Parathyroid adenoma (tissue), 2 donors: ENCODE measurements at regions not wholly inside any gene's neighbourhood (a gene's known extent, or its start where the extent isn't known, plus 50 kb on each side); places are given as distances from the start of the nearest gene placed in this dataset.

Source experiments
- H2AFZ ChIP-seq: fragments of 300-600 bp; sonication (generic); one replicate; pipeline ENCODE4 v1.7.0; 2017; ENCODE audit warnings: antibody characterized with exemption, mild to moderate bottlenecking
- H3K27ac ChIP-seq: fragments of 300-600 bp; sonication (generic); one replicate; pipeline ENCODE4 v1.7.0; 2017
- H3K27me3 ChIP-seq: fragments of 300-600 bp; sonication (generic); one replicate; pipeline ENCODE4 v1.7.0; 2017; ENCODE audit warnings: low read length; ENCODE audit not compliant: control insufficient read depth, insufficient read depth
- H3K36me3 ChIP-seq: fragments of 300-600 bp; sonication (generic); one replicate; pipeline ENCODE4 v1.7.0; 2017; ENCODE audit warnings: low read length; ENCODE audit not compliant: control insufficient read depth, insufficient read depth
- H3K4me1 ChIP-seq: fragments of 300-600 bp; sonication (generic); one replicate; pipeline ENCODE4 v1.7.0; 2017; ENCODE audit warnings: control low read depth
- H3K4me2 ChIP-seq: fragments of 300-600 bp; sonication (generic); one replicate; pipeline ENCODE4 v1.7.0; 2017; ENCODE audit warnings: low read length
- H3K4me3 ChIP-seq: fragments of 300-600 bp; sonication (generic); one replicate; pipeline ENCODE4 v1.7.0; 2017; ENCODE audit warnings: low read depth, low read length
- H3K79me2 ChIP-seq: fragments of 300-600 bp; sonication (generic); one replicate; pipeline ENCODE4 v1.7.0; 2017; ENCODE audit warnings: control low read depth
- H3K9ac ChIP-seq: fragments of 300-600 bp; sonication (generic); one replicate; pipeline ENCODE4 v1.7.0; 2017; ENCODE audit warnings: mild to moderate bottlenecking
- H3K9me3 ChIP-seq: fragments of 300-600 bp; sonication (generic); one replicate; pipeline ENCODE4 v1.7.0; 2017; ENCODE audit warnings: low read length; ENCODE audit not compliant: control insufficient read depth
- TF ChIP-seq, protein P1 (sequence below): fragments of 300-600 bp; sonication (generic); IDR thresholded peaks from one replicate; pipeline ENCODE4 v1.7.0; 2017; ENCODE audit warnings: antibody characterized with exemption, mild to moderate bottlenecking
- donor health status: primary hyperparathyroidism.

DNA sequence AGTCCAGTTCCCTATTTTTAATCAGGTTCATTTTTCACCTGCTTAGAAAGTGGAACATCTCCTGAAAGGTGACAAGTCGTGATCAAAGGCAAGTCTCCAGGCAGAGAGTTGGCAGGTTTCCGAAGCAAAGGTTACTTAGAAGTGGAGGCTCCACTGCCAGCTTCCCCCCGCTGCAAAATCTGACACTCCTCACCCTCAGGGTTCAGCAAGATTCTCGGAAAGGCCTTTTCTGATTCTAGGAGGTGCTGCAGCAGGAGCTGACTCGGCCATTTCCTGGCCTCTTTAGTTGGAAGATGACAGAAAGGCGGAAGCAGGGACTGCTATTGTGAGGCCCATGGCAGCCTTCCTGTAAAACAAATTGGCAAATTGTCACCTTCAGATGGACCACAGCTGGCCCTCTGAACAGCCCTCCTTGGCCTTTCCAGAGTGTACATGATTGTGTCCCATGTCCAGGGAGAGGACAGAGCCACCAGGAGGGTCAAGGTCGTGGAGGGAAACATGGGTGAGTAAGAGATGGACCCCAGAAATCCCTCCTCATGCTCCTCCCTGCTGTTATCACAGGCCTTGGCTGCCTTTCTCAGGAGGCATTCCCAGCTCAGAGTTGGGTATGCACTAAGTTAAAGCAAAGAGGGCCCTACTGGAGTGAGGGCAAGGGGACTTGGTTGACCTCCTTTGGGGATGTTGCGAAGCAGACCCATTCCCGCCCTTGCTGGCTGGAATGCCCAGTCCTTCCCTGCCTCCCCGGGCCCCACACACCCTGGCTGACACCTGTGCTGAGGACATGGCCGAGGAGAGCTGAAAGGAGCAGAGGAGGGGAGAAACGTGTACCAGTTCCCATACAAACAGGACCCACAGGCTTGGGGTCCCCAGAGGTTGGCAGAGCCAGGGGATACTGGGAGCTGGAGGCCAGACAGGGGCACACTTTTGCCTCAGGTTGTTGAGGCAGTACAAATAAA, 115.5 kb upstream of the IRF2BP2 start:
- Histone ChIP-seq H3K4me1 (peaks cover 62% of the 10 kb centered on the region), H3K9ac (peak overlapping the region; percentile 67), H2AFZ (peak overlapping the region; percentile 68), H3K4me3 (peak overlapping the region; percentile 50), H3K79me2 (no peaks in the 10 kb centered on the region), H3K9me3 (no peaks in the 10 kb centered on the region), H3K4me2 (peak overlapping the region; percentile 64), H3K36me3 (no peaks in the 10 kb centered on the region), H3K27me3 (no peaks in the 10 kb centered on the region), H3K27ac (peak overlapping the region; percentile 100)
- TF ChIP-seq, protein P1, sequence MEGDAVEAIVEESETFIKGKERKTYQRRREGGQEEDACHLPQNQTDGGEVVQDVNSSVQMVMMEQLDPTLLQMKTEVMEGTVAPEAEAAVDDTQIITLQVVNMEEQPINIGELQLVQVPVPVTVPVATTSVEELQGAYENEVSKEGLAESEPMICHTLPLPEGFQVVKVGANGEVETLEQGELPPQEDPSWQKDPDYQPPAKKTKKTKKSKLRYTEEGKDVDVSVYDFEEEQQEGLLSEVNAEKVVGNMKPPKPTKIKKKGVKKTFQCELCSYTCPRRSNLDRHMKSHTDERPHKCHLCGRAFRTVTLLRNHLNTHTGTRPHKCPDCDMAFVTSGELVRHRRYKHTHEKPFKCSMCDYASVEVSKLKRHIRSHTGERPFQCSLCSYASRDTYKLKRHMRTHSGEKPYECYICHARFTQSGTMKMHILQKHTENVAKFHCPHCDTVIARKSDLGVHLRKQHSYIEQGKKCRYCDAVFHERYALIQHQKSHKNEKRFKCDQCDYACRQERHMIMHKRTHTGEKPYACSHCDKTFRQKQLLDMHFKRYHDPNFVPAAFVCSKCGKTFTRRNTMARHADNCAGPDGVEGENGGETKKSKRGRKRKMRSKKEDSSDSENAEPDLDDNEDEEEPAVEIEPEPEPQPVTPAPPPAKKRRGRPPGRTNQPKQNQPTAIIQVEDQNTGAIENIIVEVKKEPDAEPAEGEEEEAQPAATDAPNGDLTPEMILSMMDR: no peak

DNA sequence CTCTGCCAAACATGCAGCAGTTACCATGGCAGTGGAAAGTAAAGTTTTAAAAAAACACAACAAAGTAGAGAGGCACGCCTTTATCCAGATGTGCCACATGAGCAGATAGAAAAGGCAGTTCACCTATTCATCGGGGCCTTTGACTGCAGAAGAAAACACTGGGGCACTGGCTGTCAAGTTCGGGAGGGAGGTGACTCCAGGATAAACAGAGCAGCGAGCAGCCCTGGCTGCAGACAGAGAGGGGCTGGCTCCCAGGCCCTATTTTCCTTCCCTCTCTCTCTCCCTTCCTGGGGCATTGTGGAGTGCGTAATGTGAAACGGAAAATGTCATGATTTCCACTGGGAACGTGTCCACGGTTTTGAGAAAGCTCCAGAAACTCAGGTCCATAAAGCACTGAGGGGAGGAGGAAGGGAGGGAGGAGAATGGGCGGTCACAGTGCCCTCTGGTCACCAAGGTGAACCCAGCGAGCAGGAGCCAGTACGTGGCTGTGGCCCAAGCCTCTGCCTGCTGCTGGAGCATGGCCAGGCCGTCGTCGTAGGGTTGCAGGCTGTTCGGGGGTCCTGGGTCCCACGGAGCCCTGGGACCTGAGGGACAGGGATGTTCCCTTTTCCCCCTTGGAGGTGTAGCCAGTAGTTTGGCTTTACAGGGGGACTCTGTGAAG, 114.7 kb upstream of the IRF2BP2 start:
- TF ChIP-seq, protein P1: no peak
- peak overlapping the region; percentile 50 for H3K4me3 ChIP-seq
- H3K27me3 ChIP-seq: no peaks in the 10 kb centered on the region
- H3K9ac ChIP-seq: no peak overlapping the region
- peaks cover 69% of the 10 kb centered on the region for H3K4me1 ChIP-seq
- H3K79me2 ChIP-seq: no peaks in the 10 kb centered on the region
- H2AFZ ChIP-seq: peak overlapping the region; percentile 68
- peak overlapping the region; percentile 100 for H3K27ac ChIP-seq
- H3K4me2 ChIP-seq: peak overlapping the region; percentile 64
- H3K9me3 ChIP-seq: no peaks in the 10 kb centered on the region
- no peaks in the 10 kb centered on the region for H3K36me3 ChIP-seq

- H3K4me3 ChIP-seq: peak overlapping the region; percentile 50
These were observed 113.1 kb upstream of the IRF2BP2 start for GRCh38 chr1:234722904-234723720.

DNA sequence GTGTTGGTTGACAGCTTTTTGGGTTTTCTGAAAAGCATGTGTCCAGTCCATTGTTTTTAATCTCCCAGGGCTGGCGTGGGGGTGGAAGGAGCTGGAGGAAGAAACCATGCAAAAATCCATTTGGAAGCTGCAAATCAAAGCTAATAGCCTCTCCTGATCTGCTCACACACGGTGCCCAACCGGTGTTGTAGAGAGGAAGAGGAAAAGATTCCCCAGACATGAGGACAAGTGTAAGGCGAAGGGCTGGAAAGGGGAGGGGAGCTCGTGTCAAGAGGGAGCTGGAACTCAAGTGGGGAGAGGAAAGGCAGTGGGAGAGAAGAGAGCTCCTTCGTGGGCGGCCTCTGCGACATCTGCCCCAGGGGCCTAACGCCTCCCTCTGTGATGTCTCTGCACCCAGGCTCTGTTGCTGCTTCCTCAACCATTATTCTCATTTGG, 112.3 kb upstream of the IRF2BP2 start:
- Histone ChIP-seq H3K4me1 (peaks cover 72% of the 10 kb centered on the region), H3K4me2 (peak overlapping the region; percentile 45), H3K36me3 (no peaks in the 10 kb centered on the region), H3K9ac (no peak overlapping the region), H3K9me3 (no peaks in the 10 kb centered on the region), H3K4me3 (peak overlapping the region; percentile 50), H3K27ac (peak overlapping the region; percentile 100), H3K27me3 (no peaks in the 10 kb centered on the region), H3K79me2 (no peaks in the 10 kb centered on the region), H2AFZ (peak overlapping the region; percentile 41)
- TF ChIP-seq, protein P1: no peak

More at GRCh38 chr1:234722904-234723720, 113.1 kb upstream of the IRF2BP2 start:
- TF ChIP-seq, protein P1: no peak
- Histone ChIP-seq H3K27ac (peak overlapping the region; percentile 100), H3K79me2 (no peaks in the 10 kb centered on the region), H3K4me1 (peaks cover 76% of the 10 kb centered on the region), H3K9me3 (no peaks in the 10 kb centered on the region), H2AFZ (peak overlapping the region; percentile 38), H3K36me3 (no peaks in the 10 kb centered on the region), H3K27me3 (no peaks in the 10 kb centered on the region), H3K9ac (no peak overlapping the region), H3K4me2 (peak overlapping the region; percentile 64)
